ENCODE measurements at regions not wholly inside any gene's neighbourhood (a gene's known extent, or its start where the extent isn't known, plus 50 kb on each side); places are given as distances from the start of the nearest gene placed in this dataset.

DNA sequence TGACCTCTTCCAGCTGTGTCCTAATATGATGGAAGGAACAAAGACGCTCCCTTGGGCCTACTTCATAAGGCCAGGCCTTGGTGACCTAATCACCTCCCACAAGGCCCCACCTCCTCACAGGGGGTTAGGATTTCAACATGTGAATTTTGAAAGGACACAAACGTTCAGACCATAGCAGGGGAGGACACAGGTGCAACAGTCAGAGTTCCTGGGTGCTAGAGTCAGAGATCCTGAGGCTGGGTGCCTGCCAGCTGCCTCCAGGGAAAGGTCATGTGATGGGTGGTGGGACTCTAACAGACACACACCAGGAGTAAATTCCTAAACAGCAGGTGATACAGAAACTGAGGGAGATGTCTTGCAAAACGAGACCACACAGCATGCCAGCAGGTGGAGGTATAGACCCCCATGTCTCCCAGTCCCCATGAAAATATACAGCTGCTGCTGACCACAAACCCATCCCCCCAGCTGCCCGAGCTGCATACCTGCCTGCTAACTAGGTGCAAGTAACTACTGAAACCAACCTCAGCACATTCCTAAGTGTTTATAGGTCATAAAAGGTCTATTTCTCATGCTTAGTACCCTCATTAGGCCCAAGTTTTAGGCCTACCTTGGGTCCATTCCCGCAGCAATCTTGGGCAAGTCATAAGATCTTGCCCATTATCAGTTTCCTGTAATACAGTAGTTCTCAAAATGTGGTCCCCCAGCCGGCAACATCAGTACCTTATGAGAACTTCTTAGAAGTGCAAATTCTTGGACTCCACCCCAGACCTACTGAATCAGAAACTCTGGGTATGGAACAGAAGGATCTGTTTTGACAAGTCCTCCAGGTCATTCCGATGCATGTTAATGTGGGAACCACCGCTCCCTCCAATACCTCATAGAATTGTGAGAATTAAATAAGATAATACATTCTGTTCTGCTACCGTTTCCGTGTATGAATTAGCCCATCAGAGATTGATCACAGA lies 245.3 kb downstream of the ENC1 start:
- H3K4me3 Mint-ChIP-seq, result no peak overlapping the region
- intact Hi-C loops (cut with micrococcal nuclease), result loop anchor here (1.0 kb wide), 2 partner anchors 246 to 247 kb away; no protein-coding TSS in a partner anchor
- ChIA-PET CTCF (no interaction called here), POLR2A (no interaction called here)
- Histone ChIP-seq H3K36me3 (ENCODE audit: control insufficient read depth in 2 of 3, insufficient read depth in 3 of 3, low read length in 3 of 3) (no peaks in the 10 kb centered on the region), H3K9me3 (ENCODE audit: control insufficient read depth in 2 of 3, low read length in 3 of 3) (no peaks in the 10 kb centered on the region), H3K27ac (ENCODE audit: low read depth, low read length) (no peak overlapping the region), H3K4me3 (ENCODE audit: low read length) (no peak overlapping the region), H3K4me1 (ENCODE audit: control insufficient read depth in 2 of 2, insufficient read depth in 2 of 2, low read length in 2 of 2) (no peaks in the 10 kb centered on the region), H3K27me3 (ENCODE audit: control insufficient read depth in 2 of 2, insufficient read depth in 2 of 2, low read length in 2 of 2) (no peaks in the 10 kb centered on the region)
- ATAC-seq, result no peak
- no peaks in the 10 kb centered on the region for H3K36me3 Mint-ChIP-seq
- DNase-seq, result no peak
- peaks cover 0 to 1% (median 0%) of the 10 kb centered on the region in 5 donors for H3K27me3 Mint-ChIP-seq
- H3K4me1 Mint-ChIP-seq, result peaks cover 0 to 22% (median 0%) of the 10 kb centered on the region in 7 donors
- peaks cover 0 to 2% (median 0%) of the 10 kb centered on the region in 11 donors for H3K9me3 Mint-ChIP-seq
- no peak overlapping the region for H3K27ac Mint-ChIP-seq

DNA sequence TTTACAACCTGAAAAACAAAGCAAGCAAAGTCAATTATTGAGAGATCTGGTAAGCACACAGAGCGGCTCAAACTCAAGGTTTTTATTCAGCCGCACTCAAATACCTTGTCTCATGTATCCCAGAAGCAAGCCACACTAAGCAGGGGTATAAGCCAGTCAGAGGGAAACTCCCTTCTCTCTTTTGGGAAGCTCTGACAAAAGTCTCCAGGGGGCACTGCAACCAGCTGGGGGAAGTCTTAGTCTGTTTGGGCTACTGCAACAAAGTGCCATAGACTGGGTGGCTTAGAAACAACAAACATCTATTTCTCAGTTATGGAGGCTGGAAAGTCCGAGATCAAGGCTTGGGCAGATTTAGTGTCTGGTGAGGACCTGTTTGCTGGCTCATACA lies 246.0 kb downstream of the ENC1 start:
- ChIA-PET CTCF (no interaction called here), POLR2A (no interaction called here)
- no peaks in the 10 kb centered on the region for H3K4me1 ChIP-seq (ENCODE audit: control insufficient read depth in 2 of 2, insufficient read depth in 2 of 2, low read length in 2 of 2)
- DNase-seq (no peak), ATAC-seq (peak; percentile 52)
- H3K4me3 ChIP-seq (ENCODE audit: low read length), result no peak overlapping the region
- no peak overlapping the region for H3K27ac Mint-ChIP-seq
- peaks cover 0 to 2% (median 0%) of the 10 kb centered on the region in 11 donors for H3K9me3 Mint-ChIP-seq
- no peaks in the 10 kb centered on the region for H3K9me3 ChIP-seq (ENCODE audit: control insufficient read depth in 2 of 3, low read length in 3 of 3)
- no peak overlapping the region for H3K27ac ChIP-seq (ENCODE audit: low read depth, low read length)
- no peaks in the 10 kb centered on the region for H3K27me3 ChIP-seq (ENCODE audit: control insufficient read depth in 2 of 2, insufficient read depth in 2 of 2, low read length in 2 of 2)
- peaks cover 0 to 5% (median 0%) of the 10 kb centered on the region in 5 donors for H3K27me3 Mint-ChIP-seq
- H3K36me3 ChIP-seq (ENCODE audit: control insufficient read depth in 2 of 3, insufficient read depth in 3 of 3, low read length in 3 of 3), result no peaks in the 10 kb centered on the region
- intact Hi-C loops (cut with micrococcal nuclease), result loop anchor here in 1 of 2 donors (1.0 kb wide), 1 partner anchor 248 kb away; no protein-coding TSS in a partner anchor
- no peak overlapping the region for H3K4me3 Mint-ChIP-seq
- H3K36me3 Mint-ChIP-seq, result no peaks in the 10 kb centered on the region
- peaks cover 0 to 22% (median 0%) of the 10 kb centered on the region in 7 donors for H3K4me1 Mint-ChIP-seq

DNA sequence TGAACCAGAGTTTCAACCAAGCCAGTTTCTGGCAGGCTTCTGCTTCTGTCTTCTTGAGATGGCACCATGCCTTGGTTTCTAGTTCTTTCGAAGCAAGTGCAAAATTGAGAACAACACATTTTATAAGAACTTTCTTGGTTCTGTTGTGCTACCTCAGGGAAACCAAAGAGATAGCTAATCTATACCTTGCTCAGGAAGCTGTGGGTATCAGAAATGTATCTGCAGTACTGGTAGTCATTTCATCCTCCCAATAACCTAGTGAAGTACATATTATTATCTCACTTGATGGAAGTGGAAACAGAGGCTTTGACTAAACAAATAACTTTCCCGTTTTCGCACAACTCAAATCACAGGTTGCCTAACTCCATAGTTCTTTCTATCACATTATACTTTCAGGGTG lies 246.6 kb downstream of the ENC1 start:
- Mint-ChIP-seq H3K36me3 (no peaks in the 10 kb centered on the region), H3K27ac (no peak overlapping the region), H3K27me3 (peaks cover 0 to 5% (median 0%) of the 10 kb centered on the region in 5 donors), H3K9me3 (no peaks in the 10 kb centered on the region), H3K4me1 (peaks cover 0 to 22% (median 0%) of the 10 kb centered on the region in 7 donors), H3K4me3 (no peak overlapping the region)
- ChIA-PET CTCF (no interaction called here), POLR2A (no interaction called here)
- Histone ChIP-seq H3K27ac (ENCODE audit: low read depth, low read length) (no peak overlapping the region), H3K36me3 (ENCODE audit: control insufficient read depth in 2 of 3, insufficient read depth in 3 of 3, low read length in 3 of 3) (no peaks in the 10 kb centered on the region), H3K27me3 (ENCODE audit: control insufficient read depth in 2 of 2, insufficient read depth in 2 of 2, low read length in 2 of 2) (no peaks in the 10 kb centered on the region), H3K4me1 (ENCODE audit: control insufficient read depth in 2 of 2, insufficient read depth in 2 of 2, low read length in 2 of 2) (no peaks in the 10 kb centered on the region), H3K9me3 (ENCODE audit: control insufficient read depth in 2 of 3, low read length in 3 of 3) (no peaks in the 10 kb centered on the region), H3K4me3 (ENCODE audit: low read length) (no peak overlapping the region)
- DNase-seq, result no peak
- ATAC-seq, result no peak
- intact Hi-C loops (cut with micrococcal nuclease), result loop anchor here in 1 of 2 donors (1.0 kb wide), 1 partner anchor 248 kb away; no protein-coding TSS in a partner anchor

DNA sequence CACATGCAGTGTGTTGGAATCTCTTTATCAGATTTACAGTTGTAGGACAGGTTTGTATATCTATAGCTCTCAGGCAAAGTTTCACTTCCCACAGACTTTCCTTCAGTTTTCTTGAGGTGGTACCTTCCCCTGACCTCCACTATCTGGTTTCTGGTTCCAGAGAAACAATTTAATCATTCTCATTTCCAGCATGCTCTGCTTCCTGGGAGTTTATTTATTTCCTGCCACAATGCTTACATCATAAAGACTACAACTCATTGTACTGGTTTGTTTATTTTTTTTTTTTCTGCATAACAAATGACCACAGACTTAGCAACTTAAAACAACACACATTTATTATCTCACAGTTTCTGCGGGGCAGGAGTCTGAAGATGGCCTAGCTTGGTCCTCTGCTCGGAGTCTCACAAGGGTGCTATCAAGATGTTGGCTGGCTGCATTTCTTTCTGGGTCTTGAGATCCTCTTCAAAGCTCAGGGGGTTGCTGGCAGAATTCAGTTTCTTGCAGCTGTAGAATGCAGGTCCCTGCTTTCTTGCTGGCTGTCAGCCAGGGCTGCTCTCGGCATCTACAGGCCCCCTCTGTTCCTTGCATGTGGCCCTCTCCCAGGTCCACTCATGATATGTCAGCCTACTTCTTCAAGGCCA lies 247.7 kb downstream of the ENC1 start:
- H3K4me1 Mint-ChIP-seq, result peaks cover 0 to 22% (median 0%) of the 10 kb centered on the region in 7 donors
- no peak overlapping the region for H3K27ac Mint-ChIP-seq
- intact Hi-C loops (cut with micrococcal nuclease), result no loop called here
- POLR2A ChIA-PET, result no interaction called here
- H3K36me3 ChIP-seq (ENCODE audit: control insufficient read depth in 2 of 3, insufficient read depth in 3 of 3, low read length in 3 of 3), result no peaks in the 10 kb centered on the region
- no peaks in the 10 kb centered on the region for H3K4me1 ChIP-seq (ENCODE audit: control insufficient read depth in 2 of 2, insufficient read depth in 2 of 2, low read length in 2 of 2)
- no peak overlapping the region for H3K27ac ChIP-seq (ENCODE audit: low read depth, low read length)
- H3K9me3 Mint-ChIP-seq, result no peaks in the 10 kb centered on the region
- no peaks in the 10 kb centered on the region for H3K36me3 Mint-ChIP-seq
- peaks cover 0 to 5% (median 0%) of the 10 kb centered on the region in 5 donors for H3K27me3 Mint-ChIP-seq
- DNase-seq (no peak), ATAC-seq (no peak)
- CTCF ChIA-PET, result no interaction called here
- H3K4me3 ChIP-seq (ENCODE audit: low read length), result no peak overlapping the region
- no peaks in the 10 kb centered on the region for H3K27me3 ChIP-seq (ENCODE audit: control insufficient read depth in 2 of 2, insufficient read depth in 2 of 2, low read length in 2 of 2)
- H3K9me3 ChIP-seq (ENCODE audit: control insufficient read depth in 2 of 3, low read length in 3 of 3), result no peaks in the 10 kb centered on the region
- H3K4me3 Mint-ChIP-seq, result no peak overlapping the region

DNA sequence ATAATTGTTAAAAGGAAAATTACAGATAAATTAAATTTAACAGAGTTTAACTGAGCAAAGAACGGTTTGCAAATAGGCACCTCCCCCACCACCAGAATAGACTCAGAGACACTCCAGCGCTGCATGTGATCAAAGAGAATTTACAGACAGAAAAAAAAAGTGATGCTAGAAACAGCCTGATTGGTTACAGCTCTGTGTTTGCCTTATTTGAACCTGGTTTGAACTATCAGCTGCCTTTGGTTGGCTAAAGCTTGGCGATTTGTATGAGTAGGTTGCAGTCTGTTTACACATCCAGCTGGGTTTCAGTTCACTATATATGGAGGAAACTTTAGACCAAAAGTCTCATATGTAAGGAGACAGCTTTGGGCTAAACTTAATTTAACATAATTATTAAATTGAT lies 249.1 kb downstream of the ENC1 start:
- intact Hi-C loops (cut with micrococcal nuclease), result no loop called here
- peak in 1 of 9 donors; percentile 21 for DNase-seq
- no peaks in the 10 kb centered on the region for H3K4me1 ChIP-seq (ENCODE audit: control insufficient read depth in 2 of 2, insufficient read depth in 2 of 2, low read length in 2 of 2)
- no peaks in the 10 kb centered on the region for H3K36me3 ChIP-seq (ENCODE audit: control insufficient read depth in 2 of 3, insufficient read depth in 3 of 3, low read length in 3 of 3)
- Mint-ChIP-seq H3K9me3 (no peaks in the 10 kb centered on the region), H3K27ac (no peak overlapping the region), H3K36me3 (no peaks in the 10 kb centered on the region), H3K4me1 (peaks cover 0 to 21% (median 0%) of the 10 kb centered on the region in 7 donors), H3K4me3 (peak overlapping the region in 1 of 10 donors; percentile 37), H3K27me3 (peaks cover 0 to 5% (median 0%) of the 10 kb centered on the region in 5 donors)
- H3K9me3 ChIP-seq (ENCODE audit: control insufficient read depth in 2 of 3, low read length in 3 of 3), result no peaks in the 10 kb centered on the region
- ATAC-seq, result no peak
- POLR2A ChIA-PET, result no interaction called here
- no peak overlapping the region for H3K27ac ChIP-seq (ENCODE audit: low read depth, low read length)
- H3K27me3 ChIP-seq (ENCODE audit: control insufficient read depth in 2 of 2, insufficient read depth in 2 of 2, low read length in 2 of 2), result no peaks in the 10 kb centered on the region
- H3K4me3 ChIP-seq (ENCODE audit: low read length), result no peak overlapping the region
- CTCF ChIA-PET, result no interaction called here

DNA sequence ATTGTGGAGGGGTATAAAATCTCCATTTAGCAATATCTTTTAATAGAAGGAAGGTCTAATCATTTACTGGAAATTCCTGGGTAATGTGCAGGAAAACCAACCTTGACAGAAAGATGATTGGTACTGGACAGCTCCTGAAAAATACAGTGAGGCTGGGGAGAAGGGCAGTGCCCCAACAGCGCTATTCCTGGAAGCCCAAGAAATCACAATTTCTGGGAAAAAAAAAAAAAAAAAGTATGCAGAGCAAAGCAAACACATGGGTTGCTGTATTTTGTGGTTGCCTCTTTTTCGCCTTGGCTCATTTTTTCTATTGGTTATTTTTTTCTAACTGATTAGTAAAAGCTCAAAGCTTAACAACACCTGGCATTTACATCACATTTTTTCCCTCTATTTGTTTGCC lies 249.7 kb downstream of the ENC1 start:
- Mint-ChIP-seq H3K27me3 (peaks cover 0 to 5% (median 0%) of the 10 kb centered on the region in 5 donors), H3K27ac (no peak overlapping the region), H3K9me3 (no peaks in the 10 kb centered on the region), H3K36me3 (no peaks in the 10 kb centered on the region), H3K4me1 (peaks cover 0 to 16% (median 0%) of the 10 kb centered on the region in 7 donors), H3K4me3 (no peak overlapping the region)
- intact Hi-C loops (cut with micrococcal nuclease), result no loop called here
- ATAC-seq (no peak), DNase-seq (no peak)
- Histone ChIP-seq H3K27me3 (ENCODE audit: control insufficient read depth in 2 of 2, insufficient read depth in 2 of 2, low read length in 2 of 2) (no peaks in the 10 kb centered on the region), H3K9me3 (ENCODE audit: control insufficient read depth in 2 of 3, low read length in 3 of 3) (no peaks in the 10 kb centered on the region), H3K4me1 (ENCODE audit: control insufficient read depth in 2 of 2, insufficient read depth in 2 of 2, low read length in 2 of 2) (no peaks in the 10 kb centered on the region), H3K27ac (ENCODE audit: low read depth, low read length) (no peak overlapping the region), H3K4me3 (ENCODE audit: low read length) (no peak overlapping the region), H3K36me3 (ENCODE audit: control insufficient read depth in 2 of 3, insufficient read depth in 3 of 3, low read length in 3 of 3) (no peaks in the 10 kb centered on the region)
- POLR2A ChIA-PET, result no interaction called here
- CTCF ChIA-PET, result no interaction called here
